Iris pigment epithelial cell (primary cell): ENCODE measurements at regions not wholly inside any gene's neighbourhood (a gene's known extent, or its start where the extent isn't known, plus 50 kb on each side); places are given as distances from the start of the nearest gene placed in this dataset.
"Not testable (repeated sequence)": the region's sequence is repeated elsewhere in the genome, so short reads cannot be mapped to it uniquely, and the experiment has no call there.

ENCODE experiments used
- DNase-seq: peaks from one replicate; pipeline ENCODE4 v3.0.0-alpha.2; 2011; ENCODE audit warnings: low read depth

GRCh38 chr14:98189511-98189910 lies 1082.5 kb downstream of the BCL11B start:
- DNase-seq, result no peak

- DNase-seq, result no peak
Measured at GRCh38 chr14:98189944-98190343, 1082.1 kb downstream of the BCL11B start.

- DNase-seq, result no peak
Measured at GRCh38 chr14:98192946-98193345, 1079.1 kb downstream of the BCL11B start.

- no peak for DNase-seq
Measured at GRCh38 chr14:98194821-98195220, 1077.2 kb downstream of the BCL11B start.

- DNase-seq, result no peak
Measured at GRCh38 chr14:98195256-98195655, 1076.7 kb downstream of the BCL11B start.

GRCh38 chr14:98197933-98198332 lies 1074.1 kb downstream of the BCL11B start:
- DNase-seq, result no peak

GRCh38 chr14:98198385-98198784 lies 1073.6 kb downstream of the BCL11B start:
- DNase-seq, result no peak

- DNase-seq, result no peak
Measured at GRCh38 chr14:98200601-98201000, 1071.4 kb downstream of the BCL11B start.

GRCh38 chr14:98203421-98203820 lies 1068.6 kb downstream of the BCL11B start:
- no peak for DNase-seq

- no peak for DNase-seq
Measured at GRCh38 chr14:98204139-98204538, 1067.9 kb downstream of the BCL11B start.

GRCh38 chr14:98207415-98207814 lies 1064.6 kb downstream of the BCL11B start:
- no peak for DNase-seq

- no peak for DNase-seq
Measured at GRCh38 chr14:98208211-98208611, 1063.8 kb downstream of the BCL11B start.

GRCh38 chr14:98208943-98209342 lies 1063.1 kb downstream of the BCL11B start:
- DNase-seq, result no peak

GRCh38 chr14:98210045-98210672 lies 1061.8 kb downstream of the BCL11B start:
- DNase-seq, result no peak

- no peak for DNase-seq
Measured at GRCh38 chr14:98217530-98217929, 1054.5 kb downstream of the BCL11B start.

- DNase-seq, result no peak
Measured at GRCh38 chr14:98218218-98218617, 1053.8 kb downstream of the BCL11B start.

GRCh38 chr14:98219638-98220037 lies 1052.4 kb downstream of the BCL11B start:
- DNase-seq, result no peak

GRCh38 chr14:98223106-98223505 lies 1048.9 kb downstream of the BCL11B start:
- DNase-seq, result no peak

GRCh38 chr14:98223710-98224109 lies 1048.3 kb downstream of the BCL11B start:
- not testable (repeated sequence) for DNase-seq

- DNase-seq, result no peak
Measured at GRCh38 chr14:98226411-98226810, 1045.6 kb downstream of the BCL11B start.

- DNase-seq, result no peak
Measured at GRCh38 chr14:98227000-98227726, 1044.8 kb downstream of the BCL11B start.

- no peak for DNase-seq
Measured at GRCh38 chr14:98227727-98228111, 1044.3 kb downstream of the BCL11B start.

GRCh38 chr14:98229656-98230366 lies 1042.2 kb downstream of the BCL11B start:
- DNase-seq, result no peak
